Ovary (tissue), 3 donors: ENCODE measurements at regions not wholly inside any gene's neighbourhood (a gene's known extent, or its start where the extent isn't known, plus 50 kb on each side); places are given as distances from the start of the nearest gene placed in this dataset.

Experiments used
- CTCF ChIP-seq, 3 donors: fragments of 450-650 bp in 2 of 3; fragments of 200-600 bp in 1 of 3; IDR thresholded peaks; one replicate each; pipeline versions ENCODE4 v1.5.1 to v1.8.0; 2016 to 2022; ENCODE audit warnings: antibody characterized with exemption in 3 of 3, mild to moderate bottlenecking in 1 of 3
- EP300 ChIP-seq: sonication (generic); formaldehyde crosslinking; IDR thresholded peaks from one replicate; pipeline ENCODE4 v1.6.1; 2017; ENCODE audit warnings: antibody characterized with exemption
- donor health status: DM: no; HTN: no; CAD: no.

DNA sequence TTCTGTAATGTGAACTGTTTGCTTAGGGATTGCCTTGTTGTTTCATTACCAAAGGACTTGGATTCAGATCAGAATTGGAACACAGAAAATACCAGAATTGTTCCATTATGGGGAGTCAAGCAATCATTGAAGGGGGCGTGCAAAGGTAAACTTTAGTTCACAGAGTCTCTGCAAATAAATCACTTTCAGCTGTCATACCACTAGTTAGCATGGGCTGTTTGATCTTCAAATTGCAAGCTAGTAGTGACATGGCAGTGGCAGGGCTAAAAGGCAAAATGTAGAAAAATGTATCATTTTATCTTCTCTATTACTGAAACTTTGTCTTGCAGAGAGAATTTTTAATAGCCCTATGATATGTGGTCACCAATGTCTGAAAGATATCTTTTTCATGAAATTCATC lies 483.2 kb upstream of the NRSN1 start:
- TF ChIP-seq CTCF (IDR thresholded peaks at IDR 0.05) = no peak
- no peak for TF ChIP-seq EP300
